ENCODE measurements at regions not wholly inside any gene's neighbourhood (a gene's known extent, or its start where the extent isn't known, plus 50 kb on each side); places are given as distances from the start of the nearest gene placed in this dataset.

DNA sequence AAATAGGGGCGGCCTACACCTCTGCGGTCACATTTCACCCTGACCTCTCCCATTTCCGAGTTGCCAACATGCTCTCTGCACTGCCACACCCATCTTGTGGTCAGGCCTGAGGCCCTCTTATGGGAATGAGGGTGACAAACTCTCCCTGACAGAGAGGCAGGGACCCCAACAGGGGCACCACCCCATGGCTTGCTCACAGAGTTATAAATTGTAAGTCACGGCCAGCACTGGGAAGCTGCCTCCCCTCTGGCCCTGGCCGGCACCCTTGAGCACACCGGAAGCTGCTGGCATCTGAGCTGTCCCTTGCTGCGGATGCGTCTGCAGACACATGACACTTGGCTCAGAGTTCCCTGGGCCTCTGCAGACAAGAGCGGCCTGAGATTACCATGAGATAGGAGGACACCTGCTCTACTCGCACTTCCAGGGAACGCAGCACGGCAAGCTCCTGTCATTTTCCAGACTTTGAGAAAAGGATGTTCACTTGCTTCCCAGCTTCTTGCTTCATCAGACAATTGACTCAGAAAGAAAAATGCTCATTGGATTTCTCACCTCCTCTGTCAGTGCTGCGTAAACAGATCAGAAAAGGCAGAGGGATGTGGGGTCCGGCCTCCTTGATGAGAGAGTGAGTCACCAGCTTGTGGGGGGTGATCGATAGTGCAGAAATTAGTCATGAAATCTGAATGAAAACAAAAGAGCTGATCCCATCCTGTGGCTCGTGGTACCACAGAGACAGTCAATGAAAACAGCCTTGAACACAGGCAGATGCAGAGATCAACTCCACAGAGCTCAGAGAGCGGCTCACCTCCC, 269.8 kb downstream of the SYK start:
- no peak for TF ChIP-seq CTCF (IDR thresholded peaks at IDR 0.05 in 8 of 11, conservative IDR thresholded peaks at IDR 0.05 in 3 of 11)
- no peak for TF ChIP-seq POLR2A (IDR thresholded peaks at IDR 0.05)
- TF ChIP-seq POLR2AphosphoS5 (IDR thresholded peaks at IDR 0.05) = no peak
